ENCODE measurements at regions not wholly inside any gene's neighbourhood (a gene's known extent, or its start where the extent isn't known, plus 50 kb on each side); places are given as distances from the start of the nearest gene placed in this dataset.

- TF ChIP-seq CTCF (IDR thresholded peaks at IDR 0.05) (no peak), POLR2A (IDR thresholded peaks at IDR 0.05) (no peak)
Observed at GRCh38 chr6:105760746-105761145, 325.4 kb upstream of the PRDM1 start.

All from testis (tissue), 2 donors.